GM12892 (cell line): ENCODE measurements at regions not wholly inside any gene's neighbourhood (a gene's known extent, or its start where the extent isn't known, plus 50 kb on each side); places are given as distances from the start of the nearest gene placed in this dataset.

Experiments
- POLR2A ChIP-seq: IDR thresholded peaks from 2 replicates; pipeline ENCODE4 v1.6.1; 2011; ENCODE audit warnings: low read depth, low read length, control low read depth
- POLR2AphosphoS5 ChIP-seq: IDR thresholded peaks from 2 replicates; pipeline ENCODE4 v1.6.1; 2011; ENCODE audit warnings: low read depth, low read length, control low read depth
- TAF1 ChIP-seq: IDR thresholded peaks from 2 replicates; pipeline ENCODE4 v1.6.1; 2011; ENCODE audit warnings: low read depth, mild to moderate bottlenecking, control low read depth, low read length, borderline replicate concordance

DNA sequence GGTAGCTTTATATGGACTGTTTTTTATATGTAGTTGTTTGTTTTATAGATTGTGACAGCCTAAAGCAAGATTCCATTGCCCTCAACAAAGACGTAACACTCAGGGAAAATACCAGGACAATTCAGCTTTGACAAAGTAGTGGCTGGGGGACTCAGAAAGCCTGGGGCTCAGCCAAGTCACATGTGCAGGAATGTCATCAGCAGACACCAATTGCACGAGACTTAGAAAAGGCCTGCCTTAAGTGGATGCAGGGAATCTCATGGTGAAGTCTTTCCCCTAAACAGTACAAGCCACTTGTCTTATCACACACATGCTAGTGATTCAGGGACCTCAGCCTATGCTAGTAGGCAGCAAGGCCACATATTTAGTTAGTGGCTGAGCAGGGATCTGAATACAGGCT is 381.8 kb upstream of the THBS1 start:
- TF ChIP-seq POLR2A (no peak), POLR2AphosphoS5 (no peak), TAF1 (no peak)
